NK-92 treated with Interleukin-12 subunit alpha and Interleukin-12 subunit beta, amount 100 ng/mL, for 24 hours (cell line): ENCODE measurements at regions not wholly inside any gene's neighbourhood (a gene's known extent, or its start where the extent isn't known, plus 50 kb on each side); places are given as distances from the start of the nearest gene placed in this dataset.

Experiments
- DNase-seq: peaks from one replicate; lab custom pipeline; 2025; lab: John Stamatoyannopoulos, UW

- DNase-seq = no peak
Measured at GRCh38 chr6:104207635-104208034, 652.1 kb downstream of the HACE1 start.

- DNase-seq = no peak
Measured at GRCh38 chr6:104201557-104201956, 658.2 kb downstream of the HACE1 start.

GRCh38 chr6:104187616-104188015 lies 672.1 kb downstream of the HACE1 start:
- no peak for DNase-seq

GRCh38 chr6:104186831-104187230 lies 672.9 kb downstream of the HACE1 start:
- no peak for DNase-seq

GRCh38 chr6:104183816-104184435 lies 675.8 kb downstream of the HACE1 start:
- DNase-seq = no peak

- no peak for DNase-seq
Measured at GRCh38 chr6:104182811-104183210, 676.9 kb downstream of the HACE1 start.

GRCh38 chr6:104173668-104174067 lies 686.1 kb downstream of the HACE1 start:
- no peak for DNase-seq

GRCh38 chr6:104170401-104170800 lies 689.3 kb downstream of the HACE1 start:
- DNase-seq = no peak

GRCh38 chr6:104166055-104166668 lies 693.6 kb downstream of the HACE1 start:
- DNase-seq = no peak

GRCh38 chr6:104162036-104162669 lies 697.6 kb downstream of the HACE1 start:
- no peak for DNase-seq

GRCh38 chr6:104159045-104159618 lies 700.6 kb downstream of the HACE1 start:
- no peak for DNase-seq

GRCh38 chr6:104143757-104144156 lies 716.0 kb downstream of the HACE1 start:
- no peak for DNase-seq

- DNase-seq = no peak
Measured at GRCh38 chr6:104134876-104135275, 724.8 kb downstream of the HACE1 start.

- no peak for DNase-seq
Measured at GRCh38 chr6:104130343-104130742, 729.4 kb downstream of the HACE1 start.

- no peak for DNase-seq
Measured at GRCh38 chr6:104126315-104127005, 733.3 kb downstream of the HACE1 start.

GRCh38 chr6:104123227-104123626 lies 736.5 kb downstream of the HACE1 start:
- no peak for DNase-seq

GRCh38 chr6:104118274-104118673 lies 741.4 kb downstream of the HACE1 start:
- no peak for DNase-seq

GRCh38 chr6:104109806-104110205 lies 749.9 kb downstream of the HACE1 start:
- no peak for DNase-seq

GRCh38 chr6:104108634-104109033 lies 751.1 kb downstream of the HACE1 start:
- no peak for DNase-seq

GRCh38 chr6:104095661-104096416 lies 763.9 kb downstream of the HACE1 start:
- DNase-seq = no peak

GRCh38 chr6:104087765-104088164 lies 772.0 kb downstream of the HACE1 start:
- no peak for DNase-seq

- DNase-seq = no peak
Measured at GRCh38 chr6:104068281-104068680, 791.4 kb downstream of the HACE1 start.
